H9 (cell line): ENCODE measurements at regions not wholly inside any gene's neighbourhood (a gene's known extent, or its start where the extent isn't known, plus 50 kb on each side); places are given as distances from the start of the nearest gene placed in this dataset.

Experiments
- DNase-seq: peaks from one replicate; pipeline ENCODE4 v3.0.0-alpha.2; 2017
- H2AFZ ChIP-seq: one replicate; pipeline ENCODE4 v1.6.1; 2013; ENCODE audit warnings: mild to moderate bottlenecking, low read length, control low read depth, moderate library complexity
- H2AK5ac ChIP-seq: 2 replicates; pipeline ENCODE4 v1.6.1; 2013; ENCODE audit warnings: low read length, control low read depth, mixed read lengths; ENCODE audit not compliant: insufficient read length
- H2BK120ac ChIP-seq: one replicate; pipeline ENCODE4 v1.6.1; 2013; ENCODE audit warnings: low read depth, mild to moderate bottlenecking, low read length, control low read depth, inconsistent platforms; ENCODE audit not compliant: poor library complexity, severe bottlenecking
- H2BK12ac ChIP-seq: 2 replicates; pipeline ENCODE4 v1.6.1; 2013; ENCODE audit warnings: low read length, control low read depth, mixed read lengths, low read depth; ENCODE audit not compliant: insufficient read length
- H2BK15ac ChIP-seq: 2 replicates; pipeline ENCODE4 v1.6.1; 2013; ENCODE audit warnings: low read depth, low read length, control low read depth
- H2BK20ac ChIP-seq: one replicate; pipeline ENCODE4 v1.6.1; 2013; ENCODE audit warnings: low read depth, mild to moderate bottlenecking, low read length, control low read depth, inconsistent platforms; ENCODE audit not compliant: poor library complexity, severe bottlenecking
- H2BK5ac ChIP-seq: 2 replicates; pipeline ENCODE4 v1.6.1; 2013; ENCODE audit warnings: low read length, control low read depth, mixed read lengths; ENCODE audit not compliant: insufficient read length
- H3K14ac ChIP-seq: 2 replicates; pipeline ENCODE4 v1.6.1; 2013; ENCODE audit warnings: low read length, control low read depth; ENCODE audit not compliant: insufficient read depth
- H3K18ac ChIP-seq: 2 replicates; pipeline ENCODE4 v1.6.1; 2013; ENCODE audit warnings: low read depth, mild to moderate bottlenecking, mixed read lengths, low read length, control low read depth; ENCODE audit not compliant: insufficient read length
- H3K23ac ChIP-seq: 2 replicates; pipeline ENCODE4 v1.6.1; 2013; ENCODE audit warnings: low read length, control low read depth, mixed read lengths, low read depth; ENCODE audit not compliant: insufficient read length
- H3K23me2 ChIP-seq: 2 replicates; pipeline ENCODE4 v1.6.1; 2013; ENCODE audit warnings: low read depth, mild to moderate bottlenecking, mixed read lengths, low read length, control low read depth; ENCODE audit not compliant: insufficient read length, poor library complexity, severe bottlenecking
- H3K27ac ChIP-seq: 2 replicates; pipeline ENCODE4 v1.5.1; 2013; ENCODE audit warnings: low read length, control low read depth, mixed read lengths, low read depth; ENCODE audit not compliant: insufficient read length
- H3K27me3 ChIP-seq: 2 replicates; pipeline ENCODE4 v1.6.1; 2013; ENCODE audit warnings: low read length, control low read depth, inconsistent platforms; ENCODE audit not compliant: insufficient read depth
- H3K4ac ChIP-seq: 2 replicates; pipeline ENCODE4 v1.6.1; 2013; ENCODE audit warnings: low read depth, mild to moderate bottlenecking, control low read depth, inconsistent platforms, low read length, moderate library complexity
- H3K4me1 ChIP-seq: 2 replicates; pipeline ENCODE4 v1.6.1; 2013; ENCODE audit warnings: low read length, control low read depth, inconsistent platforms; ENCODE audit not compliant: insufficient read depth
- H3K4me2 ChIP-seq: 2 replicates; pipeline ENCODE4 v1.6.1; 2013; ENCODE audit warnings: low read length, control low read depth, mixed read lengths; ENCODE audit not compliant: insufficient read length, insufficient read depth
- H3K56ac ChIP-seq: 2 replicates; pipeline ENCODE4 v1.6.1; 2013; ENCODE audit warnings: low read depth, mild to moderate bottlenecking, mixed read lengths, low read length, control low read depth; ENCODE audit not compliant: insufficient read length
- H3K79me1 ChIP-seq: 2 replicates; pipeline ENCODE4 v1.6.1; 2013; ENCODE audit warnings: low read depth, mild to moderate bottlenecking, moderate library complexity, low read length, control low read depth, inconsistent platforms; ENCODE audit not compliant: insufficient read depth, poor library complexity, severe bottlenecking
- H3K79me2 ChIP-seq: 2 replicates; pipeline ENCODE4 v1.6.1; 2013; ENCODE audit warnings: low read length, control low read depth, inconsistent platforms; ENCODE audit not compliant: insufficient read depth
- H3K9ac ChIP-seq: 2 replicates; pipeline ENCODE4 v1.6.1; 2013; ENCODE audit warnings: low read length, control low read depth, mixed read lengths; ENCODE audit not compliant: insufficient read length; ENCODE audit errors: extremely low read depth
- H3K9me3 ChIP-seq: one replicate; pipeline ENCODE4 v1.6.1; 2013; ENCODE audit warnings: low read depth, low read length, inconsistent platforms; ENCODE audit not compliant: control insufficient read depth
- H3T11ph ChIP-seq: one replicate; pipeline ENCODE4 v1.6.1; 2013; ENCODE audit warnings: mild to moderate bottlenecking, low read length, control low read depth, inconsistent platforms
- H4K20me1 ChIP-seq: one replicate; pipeline ENCODE4 v1.6.1; 2013; ENCODE audit not compliant: control insufficient read depth, insufficient read length, insufficient read depth
- H4K5ac ChIP-seq: 2 replicates; pipeline ENCODE4 v1.6.1; 2013; ENCODE audit warnings: low read depth, mild to moderate bottlenecking, mixed read lengths, low read length, control low read depth; ENCODE audit not compliant: insufficient read length
- H4K8ac ChIP-seq: replicated peaks from 2 replicates; pipeline ENCODE4 v1.6.1; 2013; ENCODE audit warnings: low read length, control low read depth, mixed read lengths, low read depth; ENCODE audit not compliant: insufficient read length
- H4K91ac ChIP-seq: 2 replicates; pipeline ENCODE4 v1.6.1; 2013; ENCODE audit warnings: low read depth, mild to moderate bottlenecking, moderate library complexity, mixed read lengths, low read length, control low read depth; ENCODE audit not compliant: insufficient read length
- H3K27ac Mint-ChIP-seq, 3 experiments: 2 replicates in 2 of 3; 3 replicates in 1 of 3; pipeline ENCODE4 v1.8.0; 2020 to 2021; ENCODE audit warnings: mixed read lengths in 3 of 3, mild to moderate bottlenecking in 1 of 3, moderate library complexity in 1 of 3
- H3K27me3 Mint-ChIP-seq: 2 replicates; pipeline ENCODE4 v1.8.0; 2021; ENCODE audit warnings: low read depth, mild to moderate bottlenecking, moderate library complexity, mixed read lengths
- H3K36me3 Mint-ChIP-seq, 3 experiments: 2 replicates in 2 of 3; 3 replicates in 1 of 3; pipeline ENCODE4 v1.8.0; 2020 to 2021; ENCODE audit warnings: low read depth in 3 of 3, mixed read lengths in 3 of 3; ENCODE audit not compliant: insufficient read depth in 1 of 3
- H3K4me1 Mint-ChIP-seq, 2 experiments: 2 replicates each; pipeline ENCODE4 v1.8.0; 2020; ENCODE audit warnings: mixed read lengths in 2 of 2
- H3K4me3 Mint-ChIP-seq, 2 experiments: 2 replicates in 1 of 2; 3 replicates in 1 of 2; pipeline ENCODE4 v1.8.0; 2020 to 2021; ENCODE audit warnings: mild to moderate bottlenecking in 2 of 2, mixed read lengths in 2 of 2, moderate library complexity in 1 of 2
- H3K9me3 Mint-ChIP-seq, 2 experiments: 2 replicates in 1 of 2; 3 replicates in 1 of 2; pipeline ENCODE4 v1.8.0; 2020; ENCODE audit warnings: mild to moderate bottlenecking in 2 of 2, mixed read lengths in 2 of 2, moderate library complexity in 1 of 2
- WGBS: extraction: QIAGEN DNeasy Blood & Tissue Kit; methylation state at CpG from one replicate; pipeline ENCODE4 v1.1.7; 2013; ENCODE audit warnings: missing lambda C conversion rate, low lambda C conversion rate, mixed read lengths; ENCODE audit not compliant: insufficient read length; ENCODE audit errors: extremely low coverage; 5-methylcytosine and 5-hydroxymethylcytosine counted together
- TF ChIP-seq, protein P1 (sequence below): fragments of 200-600 bp; sonication (generic); conservative IDR thresholded peaks from 3 replicates; pipeline ENCODE4 v1.8.0; 2021; ENCODE audit warnings: antibody characterized with exemption, mild to moderate bottlenecking

DNA sequence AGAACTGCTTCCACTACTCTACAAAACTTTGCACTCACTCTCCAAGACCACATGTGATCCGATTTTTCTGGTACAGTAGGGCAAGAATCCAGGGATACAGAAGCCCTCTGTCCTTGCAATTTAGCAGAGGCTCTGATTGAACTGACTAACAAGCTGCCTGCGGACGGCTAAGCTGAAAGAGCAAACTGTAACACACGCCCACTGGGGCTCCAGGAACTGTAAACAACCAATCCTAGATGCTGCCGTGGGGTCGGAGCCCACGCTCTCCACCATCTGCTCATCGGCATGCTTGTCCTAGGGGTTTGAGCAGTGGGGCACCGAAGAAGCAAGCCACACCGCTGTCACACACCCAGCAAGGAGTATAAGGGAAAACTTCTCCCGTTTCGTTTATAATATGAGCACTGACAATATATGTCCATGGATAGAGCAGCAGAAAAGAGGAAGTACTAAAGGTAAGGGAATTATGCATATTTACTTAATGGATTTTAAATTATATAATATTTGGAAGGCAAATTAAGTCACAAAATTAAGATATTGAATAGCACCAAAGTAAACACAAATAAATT, 634.4 kb upstream of the POT1 start:
- H3K14ac ChIP-seq = no peak overlapping the region
- no peak overlapping the region for H3K56ac ChIP-seq
- WGBS = no CpG with 5 or more reads among the region's 12 CpGs
- no peaks in the 10 kb centered on the region for H3K23me2 ChIP-seq
- no peaks in the 10 kb centered on the region for H3K36me3 Mint-ChIP-seq
- no peak overlapping the region for H3K27ac ChIP-seq
- H3K79me1 ChIP-seq = no peaks in the 10 kb centered on the region
- no peak overlapping the region for H2BK15ac ChIP-seq
- peak; percentile 53 for DNase-seq
- H2BK5ac ChIP-seq = no peak overlapping the region
- 0 out of 4 replicates have a peak, but pooled peaks cover 0 to 5% of the 10 kb centered on the region in 2 experiments for H3K4me1 Mint-ChIP-seq
- peaks cover 4% of the 10 kb centered on the region; the same call in 1 of the 2 replicates for H3K4me1 ChIP-seq
- H3K27me3 ChIP-seq = no peaks in the 10 kb centered on the region
- H3K27ac Mint-ChIP-seq = no peak overlapping the region
- H4K8ac ChIP-seq = no peak overlapping the region
- H2BK20ac ChIP-seq = no peak overlapping the region
- H2AFZ ChIP-seq = peak overlapping the region; percentile 45
- H3T11ph ChIP-seq = no peak overlapping the region
- no peak overlapping the region for H3K4me2 ChIP-seq
- H3K18ac ChIP-seq = no peak overlapping the region
- H3K23ac ChIP-seq = no peak overlapping the region
- H3K9ac ChIP-seq = no peak overlapping the region
- H4K5ac ChIP-seq = no peak overlapping the region
- no peaks in the 10 kb centered on the region for H3K27me3 Mint-ChIP-seq
- no peak overlapping the region for H2BK120ac ChIP-seq
- H3K9me3 ChIP-seq = no peaks in the 10 kb centered on the region
- H3K9me3 Mint-ChIP-seq = no peaks in the 10 kb centered on the region
- no peak overlapping the region for H2AK5ac ChIP-seq
- TF ChIP-seq, protein P1, sequence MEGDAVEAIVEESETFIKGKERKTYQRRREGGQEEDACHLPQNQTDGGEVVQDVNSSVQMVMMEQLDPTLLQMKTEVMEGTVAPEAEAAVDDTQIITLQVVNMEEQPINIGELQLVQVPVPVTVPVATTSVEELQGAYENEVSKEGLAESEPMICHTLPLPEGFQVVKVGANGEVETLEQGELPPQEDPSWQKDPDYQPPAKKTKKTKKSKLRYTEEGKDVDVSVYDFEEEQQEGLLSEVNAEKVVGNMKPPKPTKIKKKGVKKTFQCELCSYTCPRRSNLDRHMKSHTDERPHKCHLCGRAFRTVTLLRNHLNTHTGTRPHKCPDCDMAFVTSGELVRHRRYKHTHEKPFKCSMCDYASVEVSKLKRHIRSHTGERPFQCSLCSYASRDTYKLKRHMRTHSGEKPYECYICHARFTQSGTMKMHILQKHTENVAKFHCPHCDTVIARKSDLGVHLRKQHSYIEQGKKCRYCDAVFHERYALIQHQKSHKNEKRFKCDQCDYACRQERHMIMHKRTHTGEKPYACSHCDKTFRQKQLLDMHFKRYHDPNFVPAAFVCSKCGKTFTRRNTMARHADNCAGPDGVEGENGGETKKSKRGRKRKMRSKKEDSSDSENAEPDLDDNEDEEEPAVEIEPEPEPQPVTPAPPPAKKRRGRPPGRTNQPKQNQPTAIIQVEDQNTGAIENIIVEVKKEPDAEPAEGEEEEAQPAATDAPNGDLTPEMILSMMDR = no peak
- H3K79me2 ChIP-seq = no peaks in the 10 kb centered on the region
- H2BK12ac ChIP-seq = no peak overlapping the region
- no peaks in the 10 kb centered on the region for H4K20me1 ChIP-seq
- H3K4me3 Mint-ChIP-seq = no peak overlapping the region
- no peak overlapping the region for H3K4ac ChIP-seq
- no peak overlapping the region for H4K91ac ChIP-seq
